SK-N-SH (cell line): ENCODE measurements at regions not wholly inside any gene's neighbourhood (a gene's known extent, or its start where the extent isn't known, plus 50 kb on each side); places are given as distances from the start of the nearest gene placed in this dataset.

Source experiments
- CHD2 ChIP-seq: fragments of 150-350 bp; IDR thresholded peaks from 2 replicates; pipeline ENCODE4 v1.6.1; 2018; ENCODE audit warnings: low read length; ENCODE audit not compliant: partially characterized antibody
- CTCF ChIP-seq: fragments of 200-600 bp; sonication (generic); IDR thresholded peaks from 2 replicates; pipeline ENCODE4 v1.6.1; 2017; ENCODE audit warnings: antibody characterized with exemption, mild to moderate bottlenecking, moderate library complexity
- EP300 ChIP-seq, 2 experiments: IDR thresholded peaks; 2 replicates each; pipeline versions ENCODE4 v1.4.0 to v1.6.1; 2012; ENCODE audit warnings: borderline replicate concordance in 1 of 2, low read depth in 1 of 2, low read length in 1 of 2
- EZH2phosphoT487 ChIP-seq: fragments of 200-600 bp; sonication (generic); IDR thresholded peaks from 2 replicates; pipeline ENCODE4 v1.6.1; 2017; ENCODE audit warnings: low read depth, mixed run types, mild to moderate bottlenecking, antibody characterized with exemption, moderate library complexity, borderline replicate concordance
- GABPA ChIP-seq: IDR thresholded peaks from 2 replicates; pipeline ENCODE4 v1.4.0; 2012; ENCODE audit warnings: low read depth, mild to moderate bottlenecking
- JUND ChIP-seq: IDR thresholded peaks from 2 replicates; pipeline ENCODE4 v1.4.0; 2012
- MXI1 ChIP-seq: IDR thresholded peaks from 2 replicates; pipeline ENCODE4 v1.6.1; 2012; ENCODE audit warnings: mild to moderate bottlenecking, low read depth, low read length, improper control_type of control experiment
- POLR2AphosphoS5 ChIP-seq: IDR thresholded peaks from 2 replicates; pipeline ENCODE4 v1.6.1; 2012; ENCODE audit warnings: low read depth, low read length
- RAD21 ChIP-seq: IDR thresholded peaks from 2 replicates; pipeline ENCODE4 v1.6.1; 2012; ENCODE audit warnings: mild to moderate bottlenecking, low read length
- REST ChIP-seq: IDR thresholded peaks from 2 replicates; pipeline ENCODE4 v1.6.1; 2012; ENCODE audit warnings: mild to moderate bottlenecking, low read depth, low read length, moderate library complexity
- SIN3A ChIP-seq: IDR thresholded peaks from 2 replicates; pipeline ENCODE4 v1.6.1; 2012; ENCODE audit warnings: low read depth, mild to moderate bottlenecking, low read length, moderate library complexity, borderline replicate concordance
- TEAD4 ChIP-seq: IDR thresholded peaks from 2 replicates; pipeline ENCODE4 v1.4.0; 2012; ENCODE audit warnings: mild to moderate bottlenecking, borderline replicate concordance; ENCODE audit not compliant: insufficient read depth

GRCh38 chr7:159321278-159321677 is 176.6 kb upstream of the VIPR2 start:
- TF ChIP-seq POLR2AphosphoS5 (no peak), RAD21 (no peak), TEAD4 (no peak), CTCF (no peak), MXI1 (no peak), SIN3A (no peak), EZH2phosphoT487 (no peak), EP300 (IDR thresholded peaks at IDR 0.05; ENCODE audit: borderline replicate concordance in 1 of 2, low read depth in 1 of 2, low read length in 1 of 2) (no peak), GABPA (no peak), REST (no peak), JUND (no peak), CHD2 (no peak)
